Omental fat pad (tissue), 3 donors: ENCODE measurements at regions not wholly inside any gene's neighbourhood (a gene's known extent, or its start where the extent isn't known, plus 50 kb on each side); places are given as distances from the start of the nearest gene placed in this dataset.
"Not testable (repeated sequence)": the region's sequence is repeated elsewhere in the genome, so short reads cannot be mapped to it uniquely, and the experiment has no call there.

ENCODE experiments used
- ATAC-seq: fragments of 150-250 bp; one replicate; pipeline ENCODE4 v1.9.1; 2016; ENCODE audit warnings: mild to moderate bottlenecking, moderate library complexity; ENCODE audit not compliant: low FRiP score
- DNase-seq: peaks from one replicate; pipeline ENCODE4 v3.0.0-alpha.2; 2019; ENCODE audit warnings: low spot score
- CTCF ChIP-seq, 3 donors: fragments of 450-650 bp; IDR thresholded peaks; one replicate each; pipeline ENCODE4 v1.5.1; 2016 to 2017; ENCODE audit warnings: antibody characterized with exemption in 3 of 3, mild to moderate bottlenecking in 3 of 3, moderate library complexity in 2 of 3

GRCh38 chr10:2575460-2575859, 491.9 kb upstream of the PFKP start:
- ATAC-seq (no peak), DNase-seq (no peak)
- TF ChIP-seq CTCF (IDR thresholded peaks at IDR 0.05), result no peak

- TF ChIP-seq CTCF (IDR thresholded peaks at IDR 0.05), result no peak
- ATAC-seq (no peak), DNase-seq (no peak)
These were observed 494.7 kb upstream of the PFKP start for GRCh38 chr10:2572611-2573010.

- TF ChIP-seq CTCF (IDR thresholded peaks at IDR 0.05), result no peak
- ATAC-seq (no peak), DNase-seq (no peak)
These were observed 510.5 kb upstream of the PFKP start for GRCh38 chr10:2556883-2557282.

- no peak for ATAC-seq
- TF ChIP-seq CTCF (IDR thresholded peaks at IDR 0.05), result no peak
- no peak for DNase-seq
These were observed 519.3 kb upstream of the PFKP start for GRCh38 chr10:2548071-2548470.

- ATAC-seq, result no peak
- TF ChIP-seq CTCF (IDR thresholded peaks at IDR 0.05), result no peak
- DNase-seq, result no peak
These were observed 519.7 kb upstream of the PFKP start for GRCh38 chr10:2547606-2548005.

- ATAC-seq, DNase-seq: not testable (repeated sequence)
These were observed 520.5 kb upstream of the PFKP start for GRCh38 chr10:2546894-2547293.

- no peak for ATAC-seq
- no peak for TF ChIP-seq CTCF (IDR thresholded peaks at IDR 0.05)
- no peak for DNase-seq
These were observed 523.4 kb upstream of the PFKP start for GRCh38 chr10:2543974-2544373.
